HEK293 (cell line): ENCODE measurements at regions not wholly inside any gene's neighbourhood (a gene's known extent, or its start where the extent isn't known, plus 50 kb on each side); places are given as distances from the start of the nearest gene placed in this dataset.

Experiments
- ZNF423 ChIP-seq: fragments of 450-650 bp; formaldehyde crosslinking; IDR thresholded peaks from 2 replicates; pipeline ENCODE4 v1.5.1; 2016; ENCODE audit warnings: missing biosample characterization, missing genetic modification characterization
- ZNF76 ChIP-seq: fragments of 450-650 bp; formaldehyde crosslinking; IDR thresholded peaks from 2 replicates; pipeline ENCODE4; 2016; ENCODE audit warnings: low read depth, missing biosample characterization, missing genetic modification characterization, borderline replicate concordance
- TF ChIP-seq, protein P1 (sequence below): fragments of 450-650 bp; formaldehyde crosslinking; IDR thresholded peaks from 2 replicates; pipeline ENCODE4 v1.5.1; 2016; ENCODE audit warnings: missing biosample characterization, missing genetic modification characterization

GRCh38 chr2:601387-601698, 75.9 kb downstream of the TMEM18 start:
- TF ChIP-seq, protein P1, sequence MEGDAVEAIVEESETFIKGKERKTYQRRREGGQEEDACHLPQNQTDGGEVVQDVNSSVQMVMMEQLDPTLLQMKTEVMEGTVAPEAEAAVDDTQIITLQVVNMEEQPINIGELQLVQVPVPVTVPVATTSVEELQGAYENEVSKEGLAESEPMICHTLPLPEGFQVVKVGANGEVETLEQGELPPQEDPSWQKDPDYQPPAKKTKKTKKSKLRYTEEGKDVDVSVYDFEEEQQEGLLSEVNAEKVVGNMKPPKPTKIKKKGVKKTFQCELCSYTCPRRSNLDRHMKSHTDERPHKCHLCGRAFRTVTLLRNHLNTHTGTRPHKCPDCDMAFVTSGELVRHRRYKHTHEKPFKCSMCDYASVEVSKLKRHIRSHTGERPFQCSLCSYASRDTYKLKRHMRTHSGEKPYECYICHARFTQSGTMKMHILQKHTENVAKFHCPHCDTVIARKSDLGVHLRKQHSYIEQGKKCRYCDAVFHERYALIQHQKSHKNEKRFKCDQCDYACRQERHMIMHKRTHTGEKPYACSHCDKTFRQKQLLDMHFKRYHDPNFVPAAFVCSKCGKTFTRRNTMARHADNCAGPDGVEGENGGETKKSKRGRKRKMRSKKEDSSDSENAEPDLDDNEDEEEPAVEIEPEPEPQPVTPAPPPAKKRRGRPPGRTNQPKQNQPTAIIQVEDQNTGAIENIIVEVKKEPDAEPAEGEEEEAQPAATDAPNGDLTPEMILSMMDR, result no peak
- TF ChIP-seq ZNF423 (no peak), ZNF76 (tag by site-specific recombination) (no peak)
